Activated CD4-positive, CD25-positive, alpha-beta regulatory T cell treated with anti-CD3 and anti-CD28 coated beads, Interleukin-2, amount 50 U/mL, for 24 hours (primary cell): ENCODE measurements at regions not wholly inside any gene's neighbourhood (a gene's known extent, or its start where the extent isn't known, plus 50 kb on each side); places are given as distances from the start of the nearest gene placed in this dataset.

Experiments used
- ATAC-seq, 2 donors: fragments of 150-1000 bp; cut with Tn5 transposase; one replicate each; pipeline ENCODE4 v1.10.0; 2021; ENCODE audit warnings: mild to moderate bottlenecking in 1 of 2, moderate library complexity in 1 of 2

GRCh38 chr7:17617380-17617779, 318.9 kb downstream of the AHR start:
- no peak for ATAC-seq

GRCh38 chr7:17617857-17618651, 319.6 kb downstream of the AHR start:
- no peak for ATAC-seq

- ATAC-seq, result no peak
Observed at GRCh38 chr7:17618652-17618974, 320.2 kb downstream of the AHR start.

GRCh38 chr7:17619196-17619818, 320.9 kb downstream of the AHR start:
- no peak for ATAC-seq

- no peak for ATAC-seq
Observed at GRCh38 chr7:17620566-17620965, 319.7 kb downstream of the SNX13 start.

GRCh38 chr7:17622451-17622850, 317.8 kb downstream of the SNX13 start:
- ATAC-seq, result no peak

GRCh38 chr7:17623546-17624185, 316.6 kb downstream of the SNX13 start:
- ATAC-seq, result no peak

- ATAC-seq, result no peak
Observed at GRCh38 chr7:17624379-17624778, 315.9 kb downstream of the SNX13 start.

- peak; percentile 35 to 55 for ATAC-seq
Observed at GRCh38 chr7:17625043-17625442, 315.3 kb downstream of the SNX13 start.

- no peak for ATAC-seq
Observed at GRCh38 chr7:17626235-17626634, 314.1 kb downstream of the SNX13 start.

- ATAC-seq, result no peak
Observed at GRCh38 chr7:17631061-17631460, 309.2 kb downstream of the SNX13 start.

- ATAC-seq, result no peak
Observed at GRCh38 chr7:17632384-17632783, 307.9 kb downstream of the SNX13 start.

GRCh38 chr7:17633067-17633466, 307.2 kb downstream of the SNX13 start:
- ATAC-seq, result no peak

- no peak for ATAC-seq
Observed at GRCh38 chr7:17638727-17639126, 301.6 kb downstream of the SNX13 start.

- peak in 1 of 2 donors; percentile 44 for ATAC-seq
Observed at GRCh38 chr7:17640730-17641377, 299.4 kb downstream of the SNX13 start.

- ATAC-seq, result no peak
Observed at GRCh38 chr7:17645500-17645899, 294.8 kb downstream of the SNX13 start.

- no peak for ATAC-seq
Observed at GRCh38 chr7:17646253-17646956, 293.9 kb downstream of the SNX13 start.

- no peak for ATAC-seq
Observed at GRCh38 chr7:17651341-17651740, 289.0 kb downstream of the SNX13 start.

- no peak for ATAC-seq
Observed at GRCh38 chr7:17651863-17652385, 288.4 kb downstream of the SNX13 start.

- ATAC-seq, result no peak
Observed at GRCh38 chr7:17654940-17655339, 285.4 kb downstream of the SNX13 start.

GRCh38 chr7:17659126-17659525, 281.2 kb downstream of the SNX13 start:
- ATAC-seq, result no peak

GRCh38 chr7:17660116-17660515, 280.2 kb downstream of the SNX13 start:
- no peak for ATAC-seq
